ENCODE measurements at regions not wholly inside any gene's neighbourhood (a gene's known extent, or its start where the extent isn't known, plus 50 kb on each side); places are given as distances from the start of the nearest gene placed in this dataset.

DNA sequence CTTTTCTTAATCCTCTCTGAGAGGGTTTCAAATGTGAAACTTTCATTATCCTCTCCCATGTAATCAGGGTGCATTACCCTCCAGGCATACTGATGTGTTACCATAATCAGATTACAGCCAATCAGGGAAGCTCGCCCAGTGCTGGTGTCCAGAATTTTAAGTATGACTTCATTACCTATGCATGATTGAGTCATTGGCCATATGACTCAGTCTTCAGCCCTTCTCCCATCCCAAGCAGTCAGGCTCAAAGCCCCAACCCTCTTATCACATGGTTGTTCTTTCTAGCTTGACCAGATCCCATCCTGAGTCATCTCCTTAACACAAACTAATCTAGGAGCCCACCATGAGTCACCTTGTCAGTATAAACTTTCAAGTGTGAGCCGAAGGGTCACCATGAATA is 1668.1 kb upstream of the AGA start:
- Mint-ChIP-seq H3K4me1 (no peaks in the 10 kb centered on the region), H3K27me3 (ENCODE audit: low read depth in 3 of 3) (no peaks in the 10 kb centered on the region), H3K27ac (no peak overlapping the region), H3K9me3 (peaks cover 0 to 9% (median 3%) of the 10 kb centered on the region in 7 donors), H3K36me3 (no peaks in the 10 kb centered on the region), H3K4me3 (no peak overlapping the region)
- no peak overlapping the region for H3K4me3 ChIP-seq (replicated peaks in 1 of 3; ENCODE audit: low read depth in 2 of 3, low read length in 3 of 3)
- H3K9ac ChIP-seq (ENCODE audit: insufficient read depth, low read length, poor library complexity, severe bottlenecking): no peak overlapping the region
- no peak overlapping the region for H3K27ac ChIP-seq (ENCODE audit: low read depth in 1 of 2, low read length in 2 of 2)
- no peaks in the 10 kb centered on the region for H3K4me1 ChIP-seq (ENCODE audit: control insufficient read depth in 1 of 2, insufficient read depth in 2 of 2, low read length in 2 of 2)
- H3K36me3 ChIP-seq (replicated peaks in 1 of 2; ENCODE audit: control insufficient read depth in 1 of 2, insufficient read depth in 2 of 2, low read length in 2 of 2): no peaks in the 10 kb centered on the region
- no peak overlapping the region for H3K4me2 ChIP-seq (replicated peaks; ENCODE audit: extremely low read depth, low read length, poor library complexity, severe bottlenecking)
- H4K20me1 ChIP-seq (ENCODE audit: insufficient read depth, low read length): no peaks in the 10 kb centered on the region
- TF ChIP-seq, protein P1, sequence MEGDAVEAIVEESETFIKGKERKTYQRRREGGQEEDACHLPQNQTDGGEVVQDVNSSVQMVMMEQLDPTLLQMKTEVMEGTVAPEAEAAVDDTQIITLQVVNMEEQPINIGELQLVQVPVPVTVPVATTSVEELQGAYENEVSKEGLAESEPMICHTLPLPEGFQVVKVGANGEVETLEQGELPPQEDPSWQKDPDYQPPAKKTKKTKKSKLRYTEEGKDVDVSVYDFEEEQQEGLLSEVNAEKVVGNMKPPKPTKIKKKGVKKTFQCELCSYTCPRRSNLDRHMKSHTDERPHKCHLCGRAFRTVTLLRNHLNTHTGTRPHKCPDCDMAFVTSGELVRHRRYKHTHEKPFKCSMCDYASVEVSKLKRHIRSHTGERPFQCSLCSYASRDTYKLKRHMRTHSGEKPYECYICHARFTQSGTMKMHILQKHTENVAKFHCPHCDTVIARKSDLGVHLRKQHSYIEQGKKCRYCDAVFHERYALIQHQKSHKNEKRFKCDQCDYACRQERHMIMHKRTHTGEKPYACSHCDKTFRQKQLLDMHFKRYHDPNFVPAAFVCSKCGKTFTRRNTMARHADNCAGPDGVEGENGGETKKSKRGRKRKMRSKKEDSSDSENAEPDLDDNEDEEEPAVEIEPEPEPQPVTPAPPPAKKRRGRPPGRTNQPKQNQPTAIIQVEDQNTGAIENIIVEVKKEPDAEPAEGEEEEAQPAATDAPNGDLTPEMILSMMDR (IDR thresholded peaks at IDR 0.05): no peak
- 75% methylated on average over 2 of the region's 2 CpGs for WGBS (ENCODE audit: insufficient coverage)
- no peak for DNase-seq
- no peaks in the 10 kb centered on the region for H3K27me3 ChIP-seq (ENCODE audit: control insufficient read depth in 2 of 2, insufficient read depth in 2 of 2, low read length in 2 of 2)
- H2AFZ ChIP-seq (ENCODE audit: insufficient read depth, low read depth, low read length, poor library complexity, severe bottlenecking): no peak overlapping the region
- no peaks in the 10 kb centered on the region for H3K9me3 ChIP-seq (replicated peaks in 1 of 2; ENCODE audit: control insufficient read depth in 1 of 2, insufficient read depth in 1 of 2, low read length in 2 of 2)
- intact Hi-C loops (cut with micrococcal nuclease): no loop called here
- no peaks in the 10 kb centered on the region for H3K79me2 ChIP-seq (ENCODE audit: insufficient read depth, low read length)

DNA sequence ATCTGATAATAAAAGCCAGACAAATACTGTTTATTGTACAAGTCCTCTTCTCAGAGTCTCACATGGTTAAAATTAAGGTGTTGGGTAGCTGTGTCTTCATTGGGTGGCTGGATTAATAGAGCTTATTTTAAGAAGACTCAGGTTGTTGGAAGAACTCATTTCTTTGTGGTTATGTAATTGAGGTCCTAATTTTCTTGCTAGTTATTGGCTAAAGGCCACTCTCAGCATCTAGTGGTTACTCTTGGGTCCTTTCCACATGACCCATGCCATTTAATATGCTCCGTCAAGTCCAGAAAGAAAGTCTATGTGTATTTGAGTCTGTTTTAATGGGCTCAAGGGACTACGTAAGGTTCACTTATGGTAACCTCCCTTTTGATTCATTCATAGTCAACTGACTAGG is 1668.6 kb upstream of the AGA start:
- Histone ChIP-seq H4K20me1 (ENCODE audit: insufficient read depth, low read length) (no peaks in the 10 kb centered on the region), H3K27ac (ENCODE audit: low read depth in 1 of 2, low read length in 2 of 2) (no peak overlapping the region), H3K9ac (ENCODE audit: insufficient read depth, low read length, poor library complexity, severe bottlenecking) (no peak overlapping the region), H3K27me3 (ENCODE audit: control insufficient read depth in 2 of 2, insufficient read depth in 2 of 2, low read length in 2 of 2) (no peaks in the 10 kb centered on the region), H3K79me2 (ENCODE audit: insufficient read depth, low read length) (no peaks in the 10 kb centered on the region), H3K36me3 (replicated peaks in 1 of 2; ENCODE audit: control insufficient read depth in 1 of 2, insufficient read depth in 2 of 2, low read length in 2 of 2) (no peaks in the 10 kb centered on the region), H2AFZ (ENCODE audit: insufficient read depth, low read depth, low read length, poor library complexity, severe bottlenecking) (no peak overlapping the region), H3K9me3 (replicated peaks in 1 of 2; ENCODE audit: control insufficient read depth in 1 of 2, insufficient read depth in 1 of 2, low read length in 2 of 2) (no peaks in the 10 kb centered on the region), H3K4me1 (ENCODE audit: control insufficient read depth in 1 of 2, insufficient read depth in 2 of 2, low read length in 2 of 2) (no peaks in the 10 kb centered on the region), H3K4me2 (replicated peaks; ENCODE audit: extremely low read depth, low read length, poor library complexity, severe bottlenecking) (no peak overlapping the region), H3K4me3 (replicated peaks in 1 of 3; ENCODE audit: low read depth in 2 of 3, low read length in 3 of 3) (no peak overlapping the region)
- no CpG with 5 or more reads among the region's 2 CpGs for WGBS (ENCODE audit: insufficient coverage)
- Mint-ChIP-seq H3K27ac (no peak overlapping the region), H3K36me3 (no peaks in the 10 kb centered on the region), H3K4me3 (no peak overlapping the region), H3K9me3 (peaks cover 0 to 9% (median 3%) of the 10 kb centered on the region in 7 donors), H3K4me1 (no peaks in the 10 kb centered on the region), H3K27me3 (ENCODE audit: low read depth in 3 of 3) (no peaks in the 10 kb centered on the region)
- intact Hi-C loops (cut with micrococcal nuclease): no loop called here
- TF ChIP-seq, protein P1 (IDR thresholded peaks at IDR 0.05): no peak
- DNase-seq: no peak

Measured in CD14-positive monocyte (primary cell).